ENCODE measurements at regions not wholly inside any gene's neighbourhood (a gene's known extent, or its start where the extent isn't known, plus 50 kb on each side); places are given as distances from the start of the nearest gene placed in this dataset.
A peak's percentile ranks its signal among the peaks of the same experiment; 100 is the strongest.
"Not testable (repeated sequence)": the region's sequence is repeated elsewhere in the genome, so short reads cannot be mapped to it uniquely, and the experiment has no call there.

DNA sequence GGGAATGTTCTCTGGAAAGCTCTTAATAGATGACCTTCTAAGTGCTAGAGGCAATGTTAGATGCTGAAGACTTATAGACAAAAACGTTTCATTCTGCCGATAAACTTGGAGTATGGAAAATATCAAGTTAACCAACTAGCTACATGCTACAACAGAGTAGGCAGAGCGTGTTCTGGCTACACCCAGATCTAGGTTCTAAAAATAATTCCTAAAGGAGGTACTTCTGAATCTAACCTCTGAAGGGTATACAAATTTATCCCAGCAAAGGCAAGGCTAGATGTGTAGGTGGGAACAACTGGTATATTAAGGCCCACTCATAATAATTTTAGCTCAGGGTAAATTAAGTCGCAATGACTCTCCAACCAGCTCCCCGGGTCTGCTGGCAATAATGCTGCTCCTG is 173.1 kb upstream of the NBPF9 start:
- ATAC-seq; H3K27ac ChIP-seq; H3K27me3 ChIP-seq; H3K36me3 ChIP-seq; intact Hi-C loops (cut with DNase I); H3K4me1 ChIP-seq; H3K9me3 ChIP-seq; H3K4me3 ChIP-seq; DNase-seq: not testable (repeated sequence)

DNA sequence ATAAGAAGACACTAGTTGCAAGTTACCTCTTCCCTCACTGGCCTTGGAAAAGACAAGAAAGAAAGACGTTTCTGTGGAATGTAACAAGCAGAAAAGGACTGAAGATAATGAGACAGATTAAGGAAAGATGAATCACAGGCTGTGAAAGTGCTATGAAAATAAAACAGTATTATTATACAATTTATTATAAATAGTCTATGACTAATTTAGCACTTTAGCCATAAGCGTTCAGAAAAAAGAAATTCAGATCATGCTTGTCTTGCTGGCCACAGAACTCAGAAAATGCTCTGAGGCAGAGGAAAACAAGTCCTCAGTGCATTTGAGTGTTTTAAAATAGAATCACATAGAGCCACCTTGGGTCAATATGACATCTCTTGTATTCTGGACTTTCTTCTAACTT is 174.8 kb upstream of the NBPF9 start:
- H3K4me3 ChIP-seq; H3K36me3 ChIP-seq; H3K27ac ChIP-seq; H3K27me3 ChIP-seq; H3K9me3 ChIP-seq; intact Hi-C loops (cut with DNase I); ATAC-seq; H3K4me1 ChIP-seq; DNase-seq: not testable (repeated sequence)

DNA sequence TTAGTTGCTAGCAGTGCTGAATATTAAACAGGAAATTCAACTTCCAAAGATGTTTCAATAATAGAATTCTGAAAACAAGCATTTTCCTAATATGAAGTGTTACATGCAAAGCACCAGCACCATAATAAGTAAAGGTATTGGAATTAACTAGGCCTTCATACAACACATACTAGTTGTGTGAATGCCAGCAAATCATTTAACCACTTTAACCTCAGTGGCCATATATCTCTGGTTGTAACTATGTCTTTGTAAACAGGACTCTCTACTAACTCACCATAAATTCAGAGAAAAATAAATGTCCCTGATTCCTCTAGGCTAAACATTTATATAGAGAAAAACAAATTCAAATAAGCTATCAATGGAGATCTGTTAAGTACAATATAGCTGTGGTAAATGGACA is 175.7 kb upstream of the NBPF9 start:
- H3K4me3 ChIP-seq; ATAC-seq; H3K27me3 ChIP-seq; H3K36me3 ChIP-seq; DNase-seq; intact Hi-C loops (cut with DNase I); H3K9me3 ChIP-seq; H3K27ac ChIP-seq; H3K4me1 ChIP-seq: not testable (repeated sequence)

DNA sequence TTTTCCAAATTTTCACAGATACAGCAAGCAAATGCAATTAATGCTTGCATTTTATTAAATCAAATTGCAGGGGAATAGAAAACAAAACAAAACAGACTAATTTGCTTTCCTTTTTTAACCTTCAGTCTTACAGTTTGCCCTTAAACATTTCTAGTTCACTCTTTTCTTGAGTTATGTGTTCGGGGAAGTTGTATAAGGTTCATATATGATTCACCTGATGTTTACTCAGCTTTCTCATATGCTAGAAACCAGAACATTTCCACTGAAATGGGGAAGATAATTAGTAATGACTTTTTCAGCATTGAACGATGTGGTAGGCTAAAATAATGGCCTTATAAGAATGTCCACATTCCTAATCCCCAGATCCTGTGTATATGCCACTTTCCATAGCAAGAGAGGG is 176.2 kb upstream of the NBPF9 start:
- ATAC-seq; H3K4me1 ChIP-seq; H3K9me3 ChIP-seq; H3K27me3 ChIP-seq; H3K27ac ChIP-seq; intact Hi-C loops (cut with DNase I); H3K36me3 ChIP-seq; H3K4me3 ChIP-seq; DNase-seq: not testable (repeated sequence)

DNA sequence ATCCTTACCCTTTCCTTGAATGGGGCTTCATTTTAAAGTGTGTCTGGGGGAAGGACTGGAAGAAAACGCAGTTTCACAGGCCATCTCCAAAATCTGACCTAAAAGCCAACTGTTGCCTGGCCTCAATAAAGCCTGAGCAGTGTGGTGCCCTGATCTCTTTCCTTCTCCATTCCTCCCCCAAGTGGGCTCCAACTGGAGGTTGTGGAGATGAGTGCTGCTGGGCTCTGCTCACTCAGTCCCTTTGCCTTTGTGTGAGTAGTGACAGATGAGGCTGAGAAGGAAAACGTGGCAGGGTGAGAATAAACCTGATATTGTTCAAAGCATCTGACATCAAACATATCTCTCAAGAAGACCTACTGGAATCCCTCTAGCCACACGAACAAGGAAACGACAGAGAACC is 181.4 kb upstream of the NBPF9 start:
- ATAC-seq: peak; percentile 42
- DNase-seq; H3K36me3 ChIP-seq; H3K4me3 ChIP-seq; H3K9me3 ChIP-seq; H3K4me1 ChIP-seq; intact Hi-C loops (cut with DNase I); H3K27me3 ChIP-seq; H3K27ac ChIP-seq: not testable (repeated sequence)

DNA sequence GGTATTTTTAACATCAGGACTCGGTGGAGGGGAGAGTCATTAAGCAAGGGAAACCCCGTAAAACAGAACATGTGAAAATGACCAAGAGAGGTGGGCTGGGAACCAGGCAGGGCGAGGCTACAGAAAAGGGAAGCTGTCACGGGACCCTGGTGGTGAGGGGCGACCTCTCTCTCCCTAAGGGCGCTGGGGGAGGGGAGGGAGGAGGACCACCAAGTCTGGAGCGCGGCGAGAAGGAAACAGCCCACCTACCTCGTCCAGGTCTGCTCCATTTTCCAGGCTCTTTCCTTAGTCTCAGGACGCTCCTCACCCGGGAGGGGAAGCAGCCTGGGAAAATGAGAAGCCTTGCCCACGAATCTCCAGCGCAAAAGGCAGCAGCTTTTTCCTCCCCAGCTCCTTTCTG is 181.9 kb upstream of the NBPF9 start:
- H3K27me3 ChIP-seq; intact Hi-C loops (cut with DNase I); H3K36me3 ChIP-seq; H3K4me3 ChIP-seq; H3K4me1 ChIP-seq; DNase-seq; H3K9me3 ChIP-seq; H3K27ac ChIP-seq: not testable (repeated sequence)
- ATAC-seq: peak; percentile 62

DNA sequence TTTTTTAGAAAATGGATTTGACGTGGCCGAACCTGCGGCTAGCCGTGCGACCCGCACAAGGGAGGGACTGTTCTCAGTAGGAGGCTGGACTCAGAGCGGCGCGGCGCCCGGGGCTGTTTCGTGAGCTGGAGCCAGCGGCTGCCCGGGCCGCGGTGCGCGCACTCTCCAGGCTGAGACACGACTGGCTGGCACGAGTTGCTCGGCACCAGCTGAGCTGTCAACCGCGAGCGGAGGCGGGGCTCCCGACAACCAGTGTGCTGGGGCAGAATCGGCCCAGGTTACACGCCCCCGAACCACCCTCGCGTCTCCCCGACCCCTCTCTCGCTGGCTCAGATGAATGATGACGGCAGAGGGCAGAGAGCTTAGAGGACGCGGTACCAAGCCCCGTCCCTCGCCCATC is 182.3 kb upstream of the NBPF9 start:
- H3K4me1 ChIP-seq; H3K4me3 ChIP-seq; H3K27me3 ChIP-seq; DNase-seq; H3K27ac ChIP-seq; H3K36me3 ChIP-seq; H3K9me3 ChIP-seq; intact Hi-C loops (cut with DNase I): not testable (repeated sequence)
- peak; percentile 94 for ATAC-seq

DNA sequence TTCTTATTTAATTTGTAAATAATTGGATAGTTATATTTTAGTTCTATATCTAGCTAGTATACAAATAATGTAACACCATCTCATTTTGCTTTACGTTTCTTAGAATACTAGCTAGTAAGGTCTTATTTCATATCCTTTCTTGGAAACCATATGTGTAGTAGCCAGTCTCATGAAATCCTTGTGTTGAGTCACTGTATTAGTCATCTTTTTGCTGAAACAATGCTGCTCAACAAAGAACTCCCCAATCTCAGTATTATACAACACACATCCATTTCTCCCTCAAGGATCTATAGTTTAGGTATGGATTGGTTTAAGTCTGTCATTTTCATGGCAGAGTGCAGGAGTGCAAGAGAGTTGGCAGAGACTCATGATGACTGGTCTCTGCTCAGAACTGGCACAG is 185.2 kb upstream of the NBPF9 start:
- H3K27ac ChIP-seq; ATAC-seq; intact Hi-C loops (cut with DNase I); H3K4me3 ChIP-seq; H3K27me3 ChIP-seq; H3K9me3 ChIP-seq; DNase-seq; H3K4me1 ChIP-seq; H3K36me3 ChIP-seq: not testable (repeated sequence)

DNA sequence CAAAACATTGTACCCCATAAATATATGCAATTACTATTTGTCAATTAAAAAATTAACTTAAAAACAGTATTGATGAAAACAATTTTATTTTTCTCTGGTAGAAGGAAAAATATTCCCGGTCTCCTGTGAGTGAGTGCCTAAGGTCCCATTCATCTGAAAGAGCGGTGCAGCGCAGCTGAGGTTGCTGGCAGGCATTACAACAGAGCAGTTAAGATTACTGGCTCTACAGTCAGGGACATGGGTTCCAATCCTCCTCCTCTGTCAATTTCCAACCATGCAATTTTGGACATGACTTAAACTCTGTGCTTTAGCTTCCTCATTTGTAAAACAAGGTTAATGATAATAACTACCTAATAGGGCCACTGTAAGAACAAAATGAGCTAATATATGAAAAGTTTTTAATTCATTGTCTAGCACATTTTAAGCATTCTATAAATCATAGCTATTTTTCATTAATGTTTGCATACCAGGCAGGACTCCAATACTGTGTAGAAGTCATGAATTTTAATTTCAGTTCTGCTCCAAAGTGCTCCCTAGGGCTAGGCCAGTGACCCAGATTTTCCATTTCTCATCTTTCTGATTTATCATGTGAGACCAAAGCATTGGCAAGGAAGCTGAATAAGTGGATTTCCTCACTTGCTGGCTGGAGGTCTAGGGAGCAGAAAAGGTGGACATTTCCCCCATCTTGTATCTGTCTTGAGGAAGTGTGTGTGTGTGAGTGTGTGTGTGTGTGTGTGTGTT is 174.2 kb upstream of the NBPF19 start:
- intact Hi-C loops (cut with DNase I); ATAC-seq; H3K9me3 ChIP-seq; H3K27ac ChIP-seq; H3K36me3 ChIP-seq; H3K4me1 ChIP-seq; DNase-seq; H3K4me3 ChIP-seq; H3K27me3 ChIP-seq: not testable (repeated sequence)

DNA sequence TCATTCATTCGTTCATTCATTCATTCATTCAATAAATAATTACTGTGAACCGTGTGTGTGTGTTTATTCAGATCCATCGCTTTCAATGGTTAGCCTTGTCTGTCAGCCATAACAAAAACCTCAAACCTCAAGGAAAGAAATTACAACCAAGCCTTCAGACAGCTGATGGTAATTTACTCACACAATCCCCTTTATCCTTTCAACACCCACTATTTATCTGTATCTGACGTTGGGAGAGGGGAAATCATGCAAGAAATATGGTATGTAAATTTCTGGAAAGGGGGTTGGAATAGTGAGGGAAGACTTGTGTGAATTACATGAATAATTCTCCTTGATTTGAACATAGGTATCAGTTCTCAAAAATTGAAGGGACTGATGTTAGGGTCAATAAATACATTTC is 173.6 kb upstream of the NBPF19 start:
- H3K4me3 ChIP-seq: not testable (repeated sequence)

DNA sequence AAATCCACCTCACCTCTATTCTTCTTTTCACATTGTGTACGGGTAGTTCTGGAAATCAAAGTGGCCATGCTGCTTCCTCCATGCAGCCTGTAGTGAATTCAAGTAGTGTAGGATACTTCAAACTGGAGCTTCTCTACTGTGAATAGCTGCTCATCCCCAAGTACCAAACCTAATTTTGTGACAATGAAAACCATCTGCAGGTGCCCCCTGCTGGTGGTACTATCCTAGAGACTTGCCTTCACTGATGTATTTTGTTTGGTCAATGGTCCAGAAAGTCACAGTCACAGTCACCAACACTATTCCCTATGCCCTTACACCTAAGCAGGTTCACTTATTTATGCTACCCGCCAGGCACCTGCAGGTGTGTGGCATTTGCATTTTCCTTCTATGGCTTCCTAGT is 170.0 kb upstream of the NBPF19 start:
- H3K4me3 ChIP-seq; H3K27ac ChIP-seq; DNase-seq; intact Hi-C loops (cut with DNase I); H3K27me3 ChIP-seq; H3K36me3 ChIP-seq; H3K4me1 ChIP-seq; H3K9me3 ChIP-seq: not testable (repeated sequence)
- peak; percentile 90 for ATAC-seq

More for the DNA sequence above, 173.6 kb upstream of the NBPF19 start:
- H3K27me3 ChIP-seq; DNase-seq; H3K9me3 ChIP-seq; H3K27ac ChIP-seq; ATAC-seq; H3K4me1 ChIP-seq; intact Hi-C loops (cut with DNase I); H3K36me3 ChIP-seq: not testable (repeated sequence)

DNA sequence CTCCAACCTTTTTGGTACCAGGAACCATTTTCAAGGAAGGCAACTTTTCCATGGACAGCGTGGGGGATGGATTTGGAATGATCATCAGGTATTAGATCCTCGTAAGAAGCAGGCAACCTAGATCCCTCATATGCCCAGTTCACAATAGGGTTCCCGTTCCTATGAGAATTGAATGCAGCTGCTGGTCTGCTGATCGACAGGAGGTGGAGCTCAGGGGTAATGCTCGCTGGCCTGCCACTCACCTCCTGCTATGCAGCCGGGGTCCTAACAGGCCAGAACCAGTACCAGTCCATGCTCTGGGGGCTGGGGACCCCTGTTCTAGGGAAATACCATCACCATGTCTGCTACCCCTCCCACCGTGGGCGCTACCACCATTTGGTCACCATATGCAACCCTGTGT is 167.2 kb upstream of the NBPF19 start:
- H3K27me3 ChIP-seq; H3K9me3 ChIP-seq; DNase-seq; H3K36me3 ChIP-seq; ATAC-seq; H3K4me3 ChIP-seq; H3K4me1 ChIP-seq; intact Hi-C loops (cut with DNase I); H3K27ac ChIP-seq: not testable (repeated sequence)

DNA sequence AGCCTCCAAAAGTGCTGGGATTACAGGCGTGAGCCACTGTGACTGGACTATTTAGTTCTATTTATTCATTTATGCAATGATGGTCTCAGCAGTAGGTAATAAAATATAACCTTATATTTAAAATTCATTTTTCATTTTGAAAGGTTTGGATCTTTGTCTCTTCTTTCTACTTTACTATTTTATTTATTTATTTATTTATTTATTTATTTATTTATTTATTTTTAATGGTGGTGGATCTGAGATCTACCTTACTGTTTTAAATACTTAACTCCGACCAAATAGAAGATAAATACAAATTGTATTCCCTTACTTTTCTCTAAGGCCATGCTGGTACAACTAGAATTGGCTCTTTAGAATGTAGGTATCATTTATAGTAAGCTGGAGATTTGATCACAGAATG is 159.9 kb upstream of the NBPF19 start:
- DNase-seq; H3K27ac ChIP-seq; H3K9me3 ChIP-seq; H3K36me3 ChIP-seq; H3K27me3 ChIP-seq; intact Hi-C loops (cut with DNase I); H3K4me1 ChIP-seq; ATAC-seq; H3K4me3 ChIP-seq: not testable (repeated sequence)

DNA sequence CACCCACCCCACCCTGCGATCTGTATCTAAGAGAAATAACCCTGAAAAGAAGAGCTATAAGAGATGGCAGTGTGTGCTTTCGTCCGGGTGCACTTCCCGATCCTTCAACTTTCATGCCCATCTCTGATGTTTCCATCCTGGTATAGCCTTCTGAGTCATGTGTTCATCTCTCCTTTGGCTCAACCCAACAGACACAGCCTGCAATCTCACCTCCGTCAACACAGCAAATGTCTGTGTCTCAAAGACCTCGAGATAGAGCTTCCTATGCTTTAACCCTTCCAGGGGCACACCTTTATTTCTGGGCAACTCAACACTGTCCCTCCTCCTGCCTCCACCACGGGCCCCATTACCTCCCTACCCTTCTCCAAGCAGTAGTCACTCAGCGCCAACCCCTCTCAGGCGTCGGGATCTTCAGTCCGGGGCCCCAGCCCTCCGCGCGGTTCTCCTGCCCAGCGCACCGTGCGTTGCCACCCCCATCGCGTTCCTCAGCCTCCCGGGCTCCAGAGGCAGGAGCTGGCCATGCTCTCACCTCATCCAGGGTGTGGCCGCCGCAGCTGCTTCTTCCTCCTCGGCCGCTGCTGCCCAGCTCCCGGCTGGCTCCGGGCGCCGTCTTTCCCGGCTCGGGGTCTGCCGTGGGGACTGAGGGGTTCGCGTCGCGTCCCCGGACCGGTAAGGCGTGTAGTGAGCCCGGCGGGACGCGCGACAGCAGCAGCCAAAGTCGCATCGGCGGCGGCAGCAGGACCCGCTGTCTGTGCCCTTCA is 153.7 kb upstream of the NBPF19 start:
- H3K4me3 ChIP-seq; H3K27me3 ChIP-seq; H3K4me1 ChIP-seq; H3K36me3 ChIP-seq; H3K27ac ChIP-seq; H3K9me3 ChIP-seq; intact Hi-C loops (cut with DNase I); DNase-seq: not testable (repeated sequence)
- ATAC-seq: peak; percentile 58

DNA sequence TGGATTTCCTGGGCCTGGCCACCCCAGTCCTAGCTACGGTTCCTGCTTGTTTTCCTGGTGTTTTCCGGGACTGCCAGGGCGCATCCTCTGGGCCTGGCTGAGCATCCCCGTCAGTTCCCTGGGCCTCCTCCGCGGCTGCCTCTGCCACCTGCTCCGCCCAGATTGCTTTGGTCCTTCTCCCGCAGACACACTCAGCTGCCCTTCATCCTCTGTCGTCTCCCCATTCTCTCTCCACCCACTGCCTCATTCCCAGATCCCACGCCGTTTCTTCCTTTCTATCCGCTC is 153.2 kb upstream of the NBPF19 start:
- ATAC-seq; intact Hi-C loops (cut with DNase I); H3K27me3 ChIP-seq; DNase-seq; H3K27ac ChIP-seq; H3K4me3 ChIP-seq; H3K36me3 ChIP-seq; H3K9me3 ChIP-seq; H3K4me1 ChIP-seq: not testable (repeated sequence)

Measured in upper lobe of right lung (tissue), 1 donor.